K562 (cell line): ENCODE measurements at regions not wholly inside any gene's neighbourhood (a gene's known extent, or its start where the extent isn't known, plus 50 kb on each side); places are given as distances from the start of the nearest gene placed in this dataset.

ENCODE experiments used
- ATAC-seq: fragments of 200-7000 bp; cut with Tn5 transposase; 3 replicates; pipeline ENCODE4 v1.9.1; 2020; ENCODE audit warnings: moderate library complexity
- BruUV-seq: library from RNA; stranded (reverse); fragments of 400-500 nt; replicated peaks from 2 replicates; lab custom pipeline; 2021; lab: Mats Ljungman, UMichigan
- CTCF ChIA-PET: fragments of 300-600 bp; formaldehyde crosslinking; extraction: SDS; loops from one replicate; lab custom pipeline; 2021; ENCODE audit warnings: low intra/inter-chr PET ratio; lab: Yijun Ruan, JAX
- POLR2A ChIA-PET: fragments of 300-600, 350-650 bp; sonication (Branson Sonifier 250); formaldehyde crosslinking; extraction: SDS; loops from one replicate; lab custom pipeline; 2021; ENCODE audit warnings: antibody characterized with exemption, inconsistent platforms; lab: Yijun Ruan, JAX
- DNase-seq, 4 experiments: peaks; one replicate each; pipeline versions ENCODE4 v3.0.0 to v3.0.0-alpha.2; 2011 to 2018; ENCODE audit warnings: low spot score in 3 of 4, mixed read lengths in 3 of 4; ENCODE audit errors: extremely low read depth in 1 of 4
- FAIRE-seq: peaks from 2 replicates; lab custom pipeline; 2011; peaks lifted over from hg19 to GRCh38; lab: Jason Lieb, UNC
- H2AFZ ChIP-seq: 2 replicates; pipeline ENCODE4 v1.6.0; 2011; ENCODE audit warnings: low read depth, low read length, control low read depth, inconsistent platforms
- H3K27ac ChIP-seq: fragments of 200-600 bp; 3 replicates; pipeline ENCODE4 v1.8.0; 2011; ENCODE audit warnings: low read depth, mild to moderate bottlenecking, control low read depth, inconsistent platforms, low read length, moderate library complexity, mixed read lengths; ENCODE audit errors: extremely low read depth
- H3K27me3 ChIP-seq, 2 experiments: fragments of 300-600 bp in 1 of 2; 2 replicates in 1 of 2; 3 replicates in 1 of 2; pipeline versions ENCODE4 v1.6.0 to v1.8.0; 2011; ENCODE audit warnings: inconsistent platforms in 2 of 2, low read length in 2 of 2, mild to moderate bottlenecking in 1 of 2, mixed read lengths in 1 of 2, moderate library complexity in 1 of 2; ENCODE audit not compliant: control insufficient read depth in 2 of 2, insufficient read depth in 2 of 2
- H3K36me3 ChIP-seq: fragments of 300-600 bp; 3 replicates; pipeline ENCODE4 v1.8.0; 2011; ENCODE audit warnings: mild to moderate bottlenecking, low read length, inconsistent platforms; ENCODE audit not compliant: control insufficient read depth, insufficient read depth
- H3K4me1 ChIP-seq, 2 experiments: fragments of 200-600 bp in 1 of 2; replicated peaks in 1 of 2; 2 replicates in 1 of 2; 3 replicates in 1 of 2; pipeline versions ENCODE4 v1.5.1 to v1.8.0; 2011; ENCODE audit warnings: inconsistent platforms in 2 of 2, low read length in 2 of 2, mild to moderate bottlenecking in 1 of 2, mixed read lengths in 1 of 2, moderate library complexity in 1 of 2; ENCODE audit not compliant: control insufficient read depth in 2 of 2, insufficient read depth in 2 of 2
- H3K4me2 ChIP-seq: 2 replicates; pipeline ENCODE4 v1.6.1; 2011; ENCODE audit warnings: low read length, control low read depth, inconsistent platforms, mixed read lengths; ENCODE audit not compliant: insufficient read depth
- H3K4me3 ChIP-seq: fragments of 200-600 bp; sonication (generic), shearing (Covaris generic); 2 replicates; pipeline ENCODE4 v1.5.1; 2016; ENCODE audit warnings: control low read depth, inconsistent platforms
- H3K79me2 ChIP-seq: fragments of 200-600 bp; 3 replicates; pipeline ENCODE4 v1.8.0; 2011; ENCODE audit warnings: low read length, inconsistent platforms; ENCODE audit not compliant: control insufficient read depth, insufficient read depth
- H3K9ac ChIP-seq, 2 experiments: 2 replicates each; pipeline versions ENCODE4 v1.6.0 to v1.6.1; 2011; ENCODE audit warnings: low read depth in 2 of 2, low read length in 2 of 2, control low read depth in 1 of 2, inconsistent platforms in 1 of 2, mild to moderate bottlenecking in 1 of 2, mixed read lengths in 1 of 2; ENCODE audit not compliant: insufficient read depth in 1 of 2
- H3K9me1 ChIP-seq: one replicate; pipeline ENCODE4 v1.6.0; 2011; ENCODE audit warnings: inconsistent platforms, mild to moderate bottlenecking, low read length, moderate library complexity; ENCODE audit not compliant: control insufficient read depth, insufficient read depth
- H3K9me3 ChIP-seq: replicated peaks from 2 replicates; pipeline ENCODE4 v1.5.1; 2011; ENCODE audit warnings: low read depth, low read length, inconsistent platforms; ENCODE audit not compliant: control insufficient read depth, insufficient read depth
- H4K20me1 ChIP-seq: replicated peaks from 2 replicates; pipeline ENCODE4 v1.6.1; 2011; ENCODE audit warnings: low read length, inconsistent platforms, mixed read lengths; ENCODE audit not compliant: control insufficient read depth, insufficient read depth
- BRCA1 ChIP-seq, 2 experiments: fragments of 450-650 bp in 1 of 2; sonication (generic) in 1 of 2; formaldehyde crosslinking in 1 of 2; IDR thresholded peaks; 2 replicates each; pipeline versions ENCODE4 v1.5.0 to v1.6.1; 2017 to 2020; ENCODE audit warnings: mild to moderate bottlenecking in 1 of 2, missing genetic modification reagents in 1 of 2
- CCAR2 ChIP-seq: fragments of 200-400 bp; formaldehyde crosslinking; IDR thresholded peaks from 2 replicates; pipeline ENCODE4 v1.6.1; 2017; ENCODE audit warnings: mild to moderate bottlenecking, low read depth, low read length
- CLOCK ChIP-seq: fragments of 250-450 bp; sonication (Bioruptor Pico); IDR thresholded peaks from 2 replicates; pipeline ENCODE4 v1.4.0; 2020; ENCODE audit warnings: mild to moderate bottlenecking, moderate library complexity, borderline replicate concordance
- DNMT1 ChIP-seq: fragments of 450-650 bp; IDR thresholded peaks from 2 replicates; pipeline ENCODE4 v1.6.1; 2016; ENCODE audit warnings: antibody characterized with exemption, mild to moderate bottlenecking
- ESRRB ChIP-seq: fragments of 250-450 bp; sonication (Bioruptor Pico); IDR thresholded peaks from 2 replicates; pipeline ENCODE4 v1.5.0; 2020; ENCODE audit warnings: mild to moderate bottlenecking, moderate library complexity, borderline replicate concordance
- FIP1L1 ChIP-seq: fragments of 200-400 bp; formaldehyde crosslinking; IDR thresholded peaks from 2 replicates; pipeline ENCODE4 v1.6.1; 2018; ENCODE audit warnings: mild to moderate bottlenecking, low read depth, low read length; ENCODE audit not compliant: poor library complexity, severe bottlenecking
- HDGF ChIP-seq: fragments of 450-650 bp; IDR thresholded peaks from 2 replicates; pipeline ENCODE4 v1.6.1; 2016
- MXI1 ChIP-seq: IDR thresholded peaks from 2 replicates; pipeline ENCODE4 v1.6.1; 2011; ENCODE audit warnings: low read depth, mild to moderate bottlenecking, improper control_type of control experiment, low read length
- PHB ChIP-seq: fragments of 250-450 bp; sonication (Bioruptor Pico); IDR thresholded peaks from 2 replicates; pipeline ENCODE4 v1.5.0; 2021
- RBBP5 ChIP-seq: fragments of 200-600 bp; sonication (generic); IDR thresholded peaks from 2 replicates; pipeline ENCODE4 v1.6.1; 2012; ENCODE audit warnings: borderline replicate concordance, mild to moderate bottlenecking, low read length, control low read depth, inconsistent platforms; ENCODE audit not compliant: insufficient read depth, poor library complexity, severe bottlenecking
- RUNX1 ChIP-seq: sonication (generic); IDR thresholded peaks from 2 replicates; pipeline ENCODE4 v1.6.1; 2016; ENCODE audit warnings: antibody characterized with exemption, low read depth
- SMAD1 ChIP-seq: fragments of 150-350 bp; IDR thresholded peaks from 2 replicates; pipeline ENCODE4 v1.6.1; 2014; ENCODE audit warnings: low read length, low read depth; ENCODE audit not compliant: partially characterized antibody
- SMARCB1 ChIP-seq: IDR thresholded peaks from 2 replicates; pipeline ENCODE4 v1.6.1; 2011; ENCODE audit warnings: improper control_type of control experiment, low read depth; ENCODE audit not compliant: insufficient read length
- SNRNP70 ChIP-seq: fragments of 200-400 bp; formaldehyde crosslinking; optimal IDR thresholded peaks from 2 replicates; pipeline ENCODE3; 2017; ENCODE audit warnings: low read depth, low read length
- ZBTB17 ChIP-seq: fragments of 450-650 bp; formaldehyde crosslinking; IDR thresholded peaks from 2 replicates; pipeline ENCODE4 v1.4.0; 2020; ENCODE audit warnings: mild to moderate bottlenecking
- ZC3H4 ChIP-seq: sonication (generic); formaldehyde crosslinking; IDR thresholded peaks from 2 replicates; pipeline ENCODE4 v1.9.0; 2021; ENCODE audit warnings: missing genetic modification reagents, borderline replicate concordance
- ZNF766 ChIP-seq: fragments of 200-800 bp; sonication (Bioruptor generic); conservative IDR thresholded peaks from 2 replicates; pipeline ENCODE4 v1.6.1; 2016; ENCODE audit warnings: missing genetic modification characterization, missing compliant biosample characterization
- WGBS: fragments of 100-300 bp; shearing (Covaris generic); methylation state at CpG from one replicate; pipeline ENCODE4 v1.1.6; 2016; ENCODE audit warnings: low coverage, mixed read lengths; ENCODE audit not compliant: insufficient coverage; ENCODE audit errors: missing lambda C conversion rate; 5-methylcytosine and 5-hydroxymethylcytosine counted together
- in situ Hi-C: fragments of 300-500 bp; cut with MboI; formaldehyde crosslinking; loops from 4 replicates; pipeline ENCODE4 v1.15.0; 2018; ENCODE audit warnings: inconsistent platforms, mixed read lengths
- intact Hi-C: fragments of 100-400 bp; cut with micrococcal nuclease; formaldehyde crosslinking; loops from 2 replicates; pipeline ENCODE4 v1.14.2; 2022

GRCh38 chr9:79259858-79260257, 311.9 kb upstream of the TLE4 start:
- H3K4me3 ChIP-seq, result no peak overlapping the region
- ChIA-PET CTCF (no interaction called here), POLR2A (no interaction called here)
- H3K27me3 ChIP-seq, result no peaks in the 10 kb centered on the region
- in situ Hi-C loops (no loop called here), intact Hi-C loops (no loop called here)
- H3K4me2 ChIP-seq, result no peak overlapping the region
- BruUV-seq, result no TSS peak
- H3K79me2 ChIP-seq, result no peaks in the 10 kb centered on the region
- H3K27ac ChIP-seq, result no peak overlapping the region
- no peak for ATAC-seq
- TF ChIP-seq ESRRB (CRISPR knock-in tag) (no peak), SMAD1 (no peak), SNRNP70 (no peak), PHB (no peak), ZBTB17 (no peak), RUNX1 (no peak), ZNF766 (CRISPR knock-in tag) (no peak), DNMT1 (no peak), RBBP5 (no peak), CCAR2 (no peak), FIP1L1 (no peak), SMARCB1 (no peak), BRCA1 (IDR thresholded peaks at IDR 0.05) (no peak), BRCA1 (CRISPR knock-in tag; IDR thresholded peaks at IDR 0.05) (no peak), HDGF (no peak), CLOCK (CRISPR knock-in tag) (no peak), ZC3H4 (CRISPR knock-in tag) (no peak), MXI1 (no peak)
- WGBS, result 0% methylated on average over 4 of the region's 4 CpGs
- no peak for FAIRE-seq
- DNase-seq, result no peak
- no peaks in the 10 kb centered on the region for H3K9me1 ChIP-seq
- no peaks in the 10 kb centered on the region for H3K9me3 ChIP-seq
- no peaks in the 10 kb centered on the region for H3K4me1 ChIP-seq
- H2AFZ ChIP-seq, result no peak overlapping the region
- H4K20me1 ChIP-seq, result no peaks in the 10 kb centered on the region
- no peaks in the 10 kb centered on the region for H3K36me3 ChIP-seq
- no peak overlapping the region for H3K9ac ChIP-seq
